GM21515 (cell line): ENCODE measurements at regions not wholly inside any gene's neighbourhood (a gene's known extent, or its start where the extent isn't known, plus 50 kb on each side); places are given as distances from the start of the nearest gene placed in this dataset.
A peak's percentile ranks its signal among the peaks of the same experiment; 100 is the strongest.

Experiments used
- ATAC-seq: cut with Tn5 transposase; IDR thresholded peaks from one replicate; pipeline ENCODE4 v1.9.1; 2021; ENCODE audit not compliant: unreplicated experiment

DNA sequence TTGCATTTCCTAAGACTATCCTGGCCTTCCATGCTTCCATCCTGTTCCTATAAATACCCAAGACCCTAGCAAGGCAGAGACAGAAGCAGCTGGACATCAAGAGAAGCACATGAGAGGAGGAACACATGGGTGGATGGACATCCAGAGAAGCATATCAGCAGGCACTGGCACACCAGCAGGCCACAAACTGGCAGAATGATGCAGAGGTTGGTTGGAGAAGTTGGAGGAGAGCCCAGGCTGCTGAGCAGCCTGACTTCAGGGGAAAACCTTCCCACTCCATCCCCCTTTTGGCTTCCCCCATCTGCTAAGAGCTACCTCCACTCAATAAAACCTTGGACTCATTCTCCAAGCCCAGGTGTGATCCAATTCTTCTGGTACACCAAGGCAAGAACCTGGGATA lies 332.5 kb downstream of the FRK start:
- ATAC-seq = no peak

DNA sequence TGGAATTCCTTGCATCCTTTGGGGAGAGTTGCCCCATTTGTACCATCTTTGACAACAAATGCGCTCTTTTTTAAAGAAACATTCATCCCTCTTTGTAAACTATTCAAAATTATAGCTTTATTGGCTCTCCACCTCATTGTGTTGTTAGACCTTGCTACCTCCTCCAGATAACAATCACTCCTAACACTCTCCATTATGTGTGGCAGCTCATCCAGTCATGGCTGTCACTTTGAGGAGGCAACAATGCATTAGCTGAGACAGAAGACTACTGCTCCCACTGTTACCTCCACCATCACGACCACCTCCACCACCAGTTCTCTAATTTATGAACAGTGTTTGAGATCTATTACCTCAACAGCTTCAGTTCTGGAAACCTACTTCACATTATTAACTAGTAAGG lies 339.1 kb downstream of the FRK start:
- ATAC-seq = no peak

DNA sequence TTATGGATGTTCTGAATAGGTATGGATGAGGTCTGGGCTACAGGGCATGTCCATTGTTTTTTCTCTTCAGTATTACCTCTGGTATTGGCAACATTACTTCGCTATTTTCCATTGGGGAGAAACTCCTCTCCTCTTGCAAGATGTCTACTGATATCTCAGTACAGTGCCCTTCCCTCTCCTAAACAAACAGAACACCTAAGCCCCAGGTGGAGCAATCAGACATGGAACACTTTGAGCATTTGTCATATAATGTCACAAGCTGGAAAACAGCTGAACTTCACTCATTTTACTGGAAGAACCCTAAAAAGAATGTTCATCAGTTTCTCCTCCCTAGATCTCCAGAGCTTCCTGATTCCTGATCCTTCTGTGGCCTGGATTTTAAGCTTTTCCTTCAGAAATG lies 339.8 kb downstream of the FRK start:
- ATAC-seq = no peak

DNA sequence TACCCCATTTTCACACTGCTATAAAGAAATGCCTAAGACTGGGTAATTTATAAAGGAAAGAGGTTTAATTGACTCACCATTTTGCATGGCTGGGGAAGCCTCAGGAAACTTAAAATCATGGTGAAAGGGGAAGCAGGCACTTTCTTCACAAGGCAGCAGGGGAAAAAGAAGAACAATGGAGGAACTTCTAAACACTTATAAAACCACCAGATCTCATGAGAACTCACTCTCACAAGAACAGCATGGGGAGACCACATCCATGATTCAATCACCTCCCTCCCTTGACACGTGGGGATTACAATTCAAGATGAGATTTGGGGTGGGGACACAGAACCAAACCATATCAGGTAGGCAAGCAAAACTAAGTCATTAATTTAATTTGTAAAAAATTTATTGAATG lies 343.2 kb downstream of the FRK start:
- ATAC-seq = peak; percentile 48

DNA sequence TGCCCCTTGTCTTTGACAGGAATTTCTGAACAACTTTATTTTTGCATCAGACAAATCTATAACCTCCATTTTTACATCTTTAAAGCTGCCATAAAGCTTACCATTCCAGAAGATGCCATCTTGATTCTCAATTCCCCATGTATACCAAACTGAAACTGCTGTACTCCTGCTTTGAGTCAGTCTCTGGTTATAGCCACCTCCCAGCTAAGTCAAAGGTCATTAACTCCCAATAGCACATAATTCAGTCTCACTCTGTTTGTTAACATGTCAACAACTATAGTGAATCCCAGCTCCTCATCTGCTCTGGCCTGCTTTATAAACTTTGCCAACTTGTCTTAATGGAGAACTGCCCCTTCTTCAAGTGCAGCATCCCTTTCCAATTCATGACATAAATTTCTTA lies 343.6 kb downstream of the FRK start:
- peak; percentile 87 for ATAC-seq

DNA sequence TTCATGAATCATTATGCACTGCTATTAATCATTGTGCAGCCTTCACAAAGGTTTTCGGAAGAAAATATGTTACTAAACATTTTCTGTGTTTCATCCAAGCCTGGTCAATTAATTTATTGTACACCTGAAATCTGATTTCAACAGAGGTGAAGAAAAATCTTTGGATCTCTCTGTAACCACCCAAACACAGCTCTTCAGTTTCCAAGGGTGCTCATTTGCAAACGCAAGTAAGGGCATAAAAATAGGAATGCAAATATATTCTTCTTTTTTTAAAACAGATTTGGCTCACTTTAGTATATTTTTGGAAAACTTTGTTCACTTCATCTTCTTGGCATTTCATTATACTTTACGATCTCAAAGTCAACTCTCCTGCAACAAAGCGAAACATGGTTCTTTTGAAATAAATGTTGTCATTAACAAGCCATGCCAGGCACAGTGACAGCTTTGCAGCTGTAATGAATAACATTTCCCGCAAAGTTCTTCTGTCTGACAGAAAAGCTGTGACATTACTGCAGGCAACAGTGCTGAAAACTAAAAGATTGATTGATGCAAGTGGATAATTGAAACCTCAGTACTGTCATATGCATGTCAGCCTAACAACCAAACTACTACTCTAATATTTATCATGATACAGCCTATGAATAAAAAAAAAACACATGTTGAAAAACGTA lies 348.3 kb downstream of the FRK start:
- ATAC-seq = no peak

DNA sequence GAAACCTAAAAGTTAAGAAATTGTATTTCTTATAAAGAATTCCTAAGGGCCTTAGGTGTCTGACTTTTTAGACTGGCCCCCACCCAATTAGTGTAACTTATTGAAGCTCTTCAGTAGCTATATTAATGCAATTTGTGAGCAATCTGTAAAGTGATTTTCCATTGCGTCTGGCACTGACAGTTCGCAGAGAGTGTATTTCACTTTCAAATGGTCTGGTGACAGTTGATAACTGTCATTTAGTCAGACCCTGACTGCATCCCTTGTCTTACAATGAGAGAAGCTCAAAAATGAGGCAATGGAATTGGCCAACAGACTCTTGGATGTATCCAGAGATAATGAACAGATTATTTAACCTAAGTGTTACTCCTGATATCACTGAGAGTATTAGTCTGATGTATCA lies 351.8 kb downstream of the FRK start:
- ATAC-seq = no peak

DNA sequence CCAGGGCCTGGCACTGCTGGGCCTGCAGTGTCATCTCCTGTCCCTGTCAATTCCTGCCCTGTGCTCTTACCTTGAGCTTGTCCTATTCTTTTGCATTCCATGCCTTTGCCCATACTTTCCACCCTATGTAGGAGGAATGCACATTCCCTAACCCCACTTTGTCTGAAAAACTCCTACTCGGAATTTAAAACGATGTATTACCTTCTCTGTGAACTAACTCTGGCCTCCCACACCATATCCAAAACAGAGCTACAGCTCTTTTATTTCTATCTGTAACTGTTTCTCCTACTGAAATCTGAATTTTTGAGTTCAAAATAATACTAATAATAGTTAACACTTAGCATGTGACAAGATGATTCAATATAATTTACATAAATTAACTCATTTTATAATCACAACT lies 353.7 kb downstream of the FRK start:
- ATAC-seq = no peak

DNA sequence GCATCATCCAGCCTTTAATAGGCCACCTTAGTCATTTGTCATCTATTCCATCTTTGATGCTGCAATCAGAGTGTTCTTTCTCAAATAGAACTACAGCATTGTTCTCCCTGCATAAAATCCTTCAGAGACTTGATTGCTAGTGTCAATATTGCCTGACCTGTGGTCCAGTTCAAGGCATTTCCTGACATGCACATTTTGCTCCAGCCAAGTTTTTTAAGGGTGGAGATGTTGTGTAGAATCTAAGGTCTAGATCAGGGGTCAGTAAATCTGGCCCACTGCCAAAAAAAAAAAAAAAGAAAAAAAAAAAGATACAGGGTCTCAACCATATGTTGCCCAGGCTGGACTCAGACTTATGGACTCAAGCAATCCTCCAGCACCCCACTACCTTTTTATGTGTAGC lies 354.4 kb downstream of the FRK start:
- no peak for ATAC-seq

DNA sequence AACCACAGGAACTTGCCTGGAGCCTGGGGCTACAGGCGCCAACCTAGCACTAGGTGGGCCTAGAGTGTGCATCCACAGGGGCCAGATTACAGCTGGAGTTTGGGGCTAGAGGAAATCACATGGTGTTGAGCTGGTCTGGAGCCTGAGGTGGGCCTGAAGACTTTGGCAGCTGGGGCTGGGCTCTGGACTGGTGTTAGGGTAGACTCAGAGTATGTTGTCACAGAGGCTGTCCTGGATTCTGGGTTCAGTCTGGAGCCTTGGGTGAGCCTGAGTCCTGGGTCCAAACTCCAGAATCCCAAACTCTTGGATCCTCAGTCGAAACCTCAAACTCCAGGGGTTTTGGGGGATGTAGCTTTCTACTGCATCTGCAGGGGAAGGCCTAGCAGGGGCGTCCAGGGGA lies 356.7 kb downstream of the FRK start:
- ATAC-seq = no peak

DNA sequence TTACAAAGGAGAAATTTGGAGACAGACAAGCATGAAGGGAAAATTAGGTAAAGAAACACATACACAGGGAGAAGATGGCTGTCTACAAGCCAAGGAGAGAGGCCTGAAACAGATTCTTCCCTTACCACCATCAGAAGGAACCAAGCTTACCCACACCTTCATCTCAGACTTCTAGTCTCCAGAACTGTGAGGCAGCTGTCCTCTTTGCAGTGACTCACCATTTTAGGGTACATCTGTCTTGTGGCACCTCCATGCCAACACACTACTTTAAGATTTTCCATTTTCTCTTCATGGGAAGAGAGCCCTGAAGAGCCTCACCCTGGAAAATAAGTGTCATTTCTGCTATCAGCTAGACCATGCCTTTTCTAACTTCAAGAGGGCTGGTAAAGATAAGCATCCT lies 369.3 kb downstream of the FRK start:
- no peak for ATAC-seq

DNA sequence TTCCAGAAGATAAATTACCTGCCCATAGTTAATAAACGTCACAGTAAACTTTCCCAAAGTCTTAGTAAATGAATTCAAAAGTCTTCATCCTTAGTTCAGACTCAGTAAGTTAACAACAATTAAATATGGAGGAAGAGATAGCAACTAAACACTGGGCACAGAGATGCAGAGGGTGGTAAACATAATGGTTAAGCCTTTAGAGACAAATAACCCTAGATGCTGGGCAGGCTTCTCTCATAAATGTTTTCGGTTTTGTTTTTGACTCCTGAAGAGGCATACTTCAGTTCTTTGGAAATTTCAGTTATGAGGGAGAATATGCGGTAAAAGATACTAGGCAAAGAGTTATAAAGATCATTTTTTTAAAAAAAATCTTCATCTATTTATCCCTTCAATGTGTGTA lies 369.8 kb downstream of the FRK start:
- no peak for ATAC-seq

DNA sequence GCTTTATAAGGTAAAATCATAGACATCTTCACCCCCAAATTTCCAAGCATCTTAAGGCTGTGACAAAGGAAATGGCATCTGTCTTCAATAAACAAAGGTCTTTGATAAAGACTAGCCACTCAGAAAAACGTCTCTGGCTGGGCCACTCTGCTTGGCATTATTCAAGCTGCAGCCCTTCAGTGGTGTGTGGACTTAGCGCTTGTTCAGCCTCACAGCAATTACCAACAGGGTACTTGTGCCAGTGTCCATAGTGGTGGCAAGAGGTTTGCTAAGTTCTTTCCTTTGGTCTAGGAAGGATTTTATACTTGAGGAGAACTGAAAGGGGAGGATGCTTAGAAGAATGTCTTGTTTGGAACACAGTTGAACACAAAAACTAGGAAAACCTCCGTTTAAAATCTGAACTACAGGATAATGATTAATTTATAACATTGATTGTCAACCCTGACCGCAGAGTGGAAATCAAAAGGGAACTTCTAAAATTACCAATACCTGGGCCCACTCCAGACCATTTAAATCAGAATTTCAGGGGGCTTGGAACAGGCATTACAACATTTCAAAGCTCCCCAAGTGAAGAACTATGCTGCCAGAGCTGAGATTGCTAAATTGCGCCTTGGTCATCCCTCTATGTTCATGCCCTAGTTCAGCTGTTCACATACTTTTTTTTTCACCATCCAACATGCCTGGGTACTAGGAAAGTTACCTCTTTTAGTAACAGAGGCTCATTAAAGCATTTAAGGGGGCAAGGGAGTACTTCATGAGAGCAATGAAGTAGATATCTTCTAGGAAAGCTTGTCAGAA lies 378.5 kb downstream of the FRK start:
- ATAC-seq = no peak

DNA sequence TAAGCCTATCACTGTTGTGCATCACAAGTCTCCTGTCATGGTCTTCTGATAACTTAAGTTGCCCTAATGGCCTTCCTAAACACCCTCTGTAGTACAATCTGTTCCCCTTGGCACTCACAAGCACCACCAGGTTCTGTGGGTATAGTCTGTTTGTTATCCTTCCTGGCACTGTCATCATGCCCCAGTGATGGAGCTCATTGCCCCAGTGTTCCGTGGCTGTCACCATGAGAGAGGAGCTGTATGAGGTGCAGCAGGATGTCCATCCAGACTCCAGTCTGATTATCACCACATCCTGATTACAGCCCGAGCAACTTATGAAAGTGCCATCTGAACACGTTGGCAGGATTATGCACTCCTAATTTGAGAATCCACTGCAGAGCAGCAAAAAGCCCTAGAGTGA lies 380.1 kb downstream of the FRK start:
- no peak for ATAC-seq

DNA sequence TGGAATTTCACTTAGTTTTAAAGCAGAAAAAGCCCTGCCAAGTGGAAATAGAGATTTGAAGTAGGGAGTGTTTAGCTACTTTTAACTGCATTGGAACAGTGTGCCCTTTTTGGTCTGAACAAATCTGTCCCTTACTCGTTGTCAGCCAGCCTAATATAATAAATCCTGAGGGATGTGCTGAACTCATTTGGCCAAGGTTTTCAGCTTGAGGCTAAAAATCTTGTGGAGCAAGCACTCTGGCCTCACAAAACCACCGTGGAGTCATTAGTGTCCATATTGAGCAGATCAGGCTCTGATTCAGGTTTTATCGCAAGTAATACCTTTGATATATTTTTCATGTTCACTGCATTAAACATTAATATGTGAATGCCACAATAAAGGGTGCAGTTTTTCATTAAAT lies 383.5 kb downstream of the FRK start:
- no peak for ATAC-seq

DNA sequence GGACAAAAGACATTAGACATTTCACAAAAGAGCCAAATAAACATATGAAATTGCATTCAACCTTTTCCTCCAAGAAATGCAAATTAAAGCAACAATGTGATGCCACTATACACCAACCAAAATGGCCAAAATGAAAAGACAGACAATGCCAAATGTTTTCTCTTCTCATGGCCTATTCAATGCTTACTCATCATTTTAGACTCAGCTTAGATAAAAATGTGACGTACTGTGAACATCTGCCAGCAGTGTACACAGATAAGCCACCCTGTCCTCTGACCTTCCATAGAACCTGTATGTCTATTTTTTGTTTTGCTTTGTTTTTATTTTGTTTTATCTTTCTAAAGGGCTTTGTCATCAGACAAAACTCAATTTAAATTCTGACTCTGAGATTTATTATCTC lies 385.2 kb downstream of the FRK start:
- no peak for ATAC-seq

DNA sequence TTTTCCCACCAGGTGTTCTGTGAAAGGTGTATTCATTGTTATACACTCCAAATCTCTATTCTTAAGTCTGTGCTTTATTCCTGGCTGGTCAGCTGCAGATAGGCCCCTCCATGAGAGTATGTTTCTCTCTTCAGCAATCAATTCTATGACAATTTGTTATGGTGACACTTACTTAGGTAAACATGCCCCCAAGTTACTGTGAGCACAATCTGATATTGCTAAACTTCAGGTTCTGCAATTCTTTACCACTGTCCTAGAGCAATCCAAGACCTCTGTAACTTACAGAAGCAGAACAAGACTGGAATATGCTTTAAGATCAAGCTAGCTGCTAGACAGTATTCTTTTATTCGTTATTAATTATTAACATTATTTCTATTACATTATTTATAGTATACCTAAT lies 391.9 kb downstream of the FRK start:
- ATAC-seq = no peak

DNA sequence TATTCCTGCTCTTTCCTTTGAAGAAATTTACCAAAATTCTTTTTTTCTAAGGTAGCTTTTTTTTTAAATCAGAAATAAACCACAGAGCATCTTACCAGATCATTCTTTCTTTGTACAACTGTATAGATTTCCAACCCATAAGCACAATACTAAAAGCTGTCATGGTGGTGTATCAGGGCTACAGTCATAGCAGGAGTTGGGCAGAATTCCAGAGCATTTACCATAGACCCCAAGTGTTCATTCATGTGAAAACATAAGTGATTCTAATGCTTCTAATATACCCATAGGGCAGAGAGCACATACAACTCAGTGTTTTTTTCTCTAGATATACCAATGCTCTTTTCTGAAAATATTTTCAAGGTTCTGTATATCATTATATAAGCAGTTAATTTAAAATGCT lies 392.5 kb downstream of the FRK start:
- ATAC-seq = no peak

DNA sequence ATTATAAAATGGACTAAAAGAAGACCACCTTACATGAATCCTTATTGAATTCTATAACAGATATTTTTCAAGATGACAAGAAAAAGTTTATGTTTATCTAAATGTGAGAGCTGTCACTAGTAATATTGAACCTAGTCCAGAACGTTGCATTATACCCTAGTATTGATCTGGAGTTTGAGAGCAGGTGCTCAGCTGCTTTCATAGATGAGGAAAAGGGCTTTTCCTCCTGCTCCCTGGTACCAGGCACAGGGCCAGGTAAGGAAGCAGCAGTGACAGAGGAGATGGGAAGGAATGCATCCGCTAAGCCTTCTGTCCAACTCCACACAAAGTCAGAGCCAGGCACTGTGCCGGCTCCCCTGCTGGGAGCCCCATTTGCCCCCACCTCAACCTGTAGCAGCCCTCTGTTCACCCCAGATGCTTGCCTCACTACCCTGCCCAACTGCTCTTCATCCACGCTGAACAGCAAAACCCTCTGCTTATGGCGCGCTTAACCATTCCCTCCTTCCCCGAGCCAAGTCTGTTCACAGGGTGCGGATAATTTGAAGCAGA lies 393.1 kb downstream of the FRK start:
- no peak for ATAC-seq

DNA sequence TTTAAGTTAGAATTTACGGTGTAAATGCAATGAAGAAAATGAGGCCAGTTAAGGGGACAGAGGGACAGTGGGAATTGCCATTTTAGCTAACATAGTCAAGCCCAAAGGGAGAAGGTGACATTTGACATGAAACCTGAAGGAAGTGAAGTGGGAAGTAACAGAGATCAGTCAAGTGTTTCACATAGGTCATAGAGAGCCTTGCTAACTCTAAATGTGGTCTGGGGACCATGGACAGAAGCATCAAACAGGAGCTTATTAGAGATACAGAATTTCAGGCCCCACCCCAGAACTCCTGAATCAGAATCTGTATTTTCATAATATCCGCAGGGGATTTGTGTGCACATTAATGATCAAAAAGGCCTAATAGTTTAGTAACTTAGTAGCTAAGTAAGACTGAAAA lies 393.7 kb downstream of the FRK start:
- ATAC-seq = no peak

DNA sequence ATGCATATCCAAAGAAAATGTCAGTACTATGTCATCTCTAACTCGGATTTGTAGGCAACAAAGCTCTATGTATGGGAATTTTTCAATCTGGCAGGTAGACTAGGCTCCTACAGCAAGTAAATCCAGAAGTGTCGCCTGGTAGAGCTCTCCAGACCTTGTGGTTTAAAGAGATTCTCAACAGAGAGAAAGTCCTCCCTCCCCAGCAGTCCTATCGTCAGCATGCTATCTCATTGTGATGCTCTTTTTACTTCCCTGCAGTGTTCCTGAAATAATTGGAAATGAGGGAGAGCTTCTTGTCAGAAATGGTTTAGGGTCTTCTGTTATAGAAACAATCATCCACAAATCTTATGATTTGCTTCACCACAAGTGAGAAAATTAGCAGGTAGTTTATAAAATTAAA lies 395.4 kb downstream of the FRK start:
- ATAC-seq = no peak

DNA sequence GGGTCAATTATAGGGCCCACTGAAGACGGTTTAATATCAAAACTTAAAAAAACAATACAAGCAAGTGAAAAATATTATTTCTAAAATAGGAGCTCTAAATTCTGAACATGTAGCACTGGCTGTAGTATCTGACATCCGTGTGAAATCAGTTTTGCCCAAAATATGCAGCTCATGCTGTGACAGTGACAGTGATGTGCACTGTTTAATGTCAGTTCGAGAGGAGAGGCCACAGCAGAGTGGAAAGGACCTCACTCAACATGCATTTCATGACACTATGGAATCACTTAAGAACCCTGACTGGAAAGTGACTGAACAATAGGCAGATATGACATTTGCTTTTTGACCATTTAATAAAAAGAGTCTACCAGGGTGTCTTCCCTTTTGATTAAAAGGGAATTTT lies 397.0 kb downstream of the FRK start:
- ATAC-seq = no peak

DNA sequence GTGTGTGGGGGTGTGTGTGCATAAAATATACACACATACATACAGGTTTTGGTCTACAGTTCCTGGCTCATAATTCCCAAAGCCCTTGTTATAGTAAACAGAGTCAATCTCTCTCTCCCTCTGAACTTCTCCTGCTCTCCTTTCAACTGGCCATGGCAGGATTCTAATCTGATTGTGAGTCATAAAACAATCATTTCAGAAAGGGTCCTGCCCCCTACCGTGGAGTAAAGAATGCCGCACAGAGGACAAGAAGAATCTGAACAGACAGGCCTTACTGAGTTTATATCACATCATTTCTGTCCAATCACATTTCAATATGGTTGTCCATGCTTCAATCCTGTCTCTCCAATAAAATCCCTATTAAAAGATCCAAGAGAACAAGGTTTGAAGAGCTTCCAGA lies 416.9 kb downstream of the FRK start:
- ATAC-seq = no peak
